ENCODE measurements at regions not wholly inside any gene's neighbourhood (a gene's known extent, or its start where the extent isn't known, plus 50 kb on each side); places are given as distances from the start of the nearest gene placed in this dataset.

DNA sequence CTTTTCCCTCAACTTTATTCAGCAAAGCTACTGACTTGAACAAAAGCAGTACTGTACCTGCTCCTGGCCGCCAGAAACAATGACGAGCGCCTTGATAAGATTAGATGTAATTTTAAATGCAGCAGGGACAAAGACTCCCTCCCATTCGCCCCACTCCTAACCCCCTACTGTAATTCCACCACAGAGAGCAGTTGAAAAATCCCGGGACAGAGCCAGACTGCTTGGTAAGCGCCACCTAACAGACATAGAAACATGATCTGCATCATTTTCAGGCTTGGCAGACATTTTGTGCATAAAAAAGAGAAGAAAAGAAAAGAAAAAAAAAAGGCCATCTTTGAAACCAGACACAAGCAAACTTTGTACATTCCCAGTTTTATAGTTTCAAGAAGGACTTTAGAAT, 81.9 kb downstream of the ISL1 start:
- TF ChIP-seq, protein P1, sequence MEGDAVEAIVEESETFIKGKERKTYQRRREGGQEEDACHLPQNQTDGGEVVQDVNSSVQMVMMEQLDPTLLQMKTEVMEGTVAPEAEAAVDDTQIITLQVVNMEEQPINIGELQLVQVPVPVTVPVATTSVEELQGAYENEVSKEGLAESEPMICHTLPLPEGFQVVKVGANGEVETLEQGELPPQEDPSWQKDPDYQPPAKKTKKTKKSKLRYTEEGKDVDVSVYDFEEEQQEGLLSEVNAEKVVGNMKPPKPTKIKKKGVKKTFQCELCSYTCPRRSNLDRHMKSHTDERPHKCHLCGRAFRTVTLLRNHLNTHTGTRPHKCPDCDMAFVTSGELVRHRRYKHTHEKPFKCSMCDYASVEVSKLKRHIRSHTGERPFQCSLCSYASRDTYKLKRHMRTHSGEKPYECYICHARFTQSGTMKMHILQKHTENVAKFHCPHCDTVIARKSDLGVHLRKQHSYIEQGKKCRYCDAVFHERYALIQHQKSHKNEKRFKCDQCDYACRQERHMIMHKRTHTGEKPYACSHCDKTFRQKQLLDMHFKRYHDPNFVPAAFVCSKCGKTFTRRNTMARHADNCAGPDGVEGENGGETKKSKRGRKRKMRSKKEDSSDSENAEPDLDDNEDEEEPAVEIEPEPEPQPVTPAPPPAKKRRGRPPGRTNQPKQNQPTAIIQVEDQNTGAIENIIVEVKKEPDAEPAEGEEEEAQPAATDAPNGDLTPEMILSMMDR (conservative IDR thresholded peaks at IDR 0.05): no peak
- TF ChIP-seq ZFX (IDR thresholded peaks at IDR 0.05): no peak

Data from C4-2B (cell line).